Retinal pigment epithelial cell (primary cell): ENCODE measurements at regions not wholly inside any gene's neighbourhood (a gene's known extent, or its start where the extent isn't known, plus 50 kb on each side); places are given as distances from the start of the nearest gene placed in this dataset.

Experiments
- DNase-seq: peaks from one replicate; pipeline ENCODE4 v3.0.0-alpha.2; 2010; ENCODE audit warnings: low read depth
- H3K4me3 ChIP-seq: 2 replicates; pipeline ENCODE4 v1.5.1; 2011; ENCODE audit warnings: mild to moderate bottlenecking, low read length, control low read depth, moderate library complexity
- CTCF ChIP-seq: conservative IDR thresholded peaks from 2 replicates; pipeline ENCODE4 v1.5.1; 2011; ENCODE audit warnings: low read depth, low read length, control low read depth, inconsistent platforms

- no peak for DNase-seq
- H3K4me3 ChIP-seq: no peak overlapping the region
- no peak for TF ChIP-seq CTCF
Observed at GRCh38 chr5:4659851-4660250, 480.3 kb upstream of the ADAMTS16 start.

- TF ChIP-seq CTCF: no peak
- no peak overlapping the region for H3K4me3 ChIP-seq
- no peak for DNase-seq
Observed at GRCh38 chr5:4661326-4661725, 478.8 kb upstream of the ADAMTS16 start.

GRCh38 chr5:4661836-4662235 is 478.3 kb upstream of the ADAMTS16 start:
- no peak overlapping the region for H3K4me3 ChIP-seq
- DNase-seq: no peak
- TF ChIP-seq CTCF: no peak

- no peak for DNase-seq
- TF ChIP-seq CTCF: no peak
- no peak overlapping the region for H3K4me3 ChIP-seq
Observed at GRCh38 chr5:4662756-4663155, 477.4 kb upstream of the ADAMTS16 start.

GRCh38 chr5:4665911-4666310 is 474.2 kb upstream of the ADAMTS16 start:
- no peak for TF ChIP-seq CTCF
- DNase-seq: no peak
- H3K4me3 ChIP-seq: no peak overlapping the region

- DNase-seq: no peak
- no peak for TF ChIP-seq CTCF
- H3K4me3 ChIP-seq: no peak overlapping the region
Observed at GRCh38 chr5:4674166-4674565, 466.0 kb upstream of the ADAMTS16 start.

GRCh38 chr5:4676934-4677333 is 463.2 kb upstream of the ADAMTS16 start:
- no peak overlapping the region for H3K4me3 ChIP-seq
- no peak for TF ChIP-seq CTCF
- no peak for DNase-seq
